Nephron progenitor cell (in vitro differentiated cells): ENCODE measurements at regions not wholly inside any gene's neighbourhood (a gene's known extent, or its start where the extent isn't known, plus 50 kb on each side); places are given as distances from the start of the nearest gene placed in this dataset.

Experiments used
- DNase-seq: peaks from one replicate; pipeline ENCODE4 v3.0.0; 2021
- H3K27ac Mint-ChIP-seq: 2 replicates; pipeline ENCODE4 v1.8.0; 2021; ENCODE audit warnings: mild to moderate bottlenecking, moderate library complexity, mixed read lengths
- H3K27me3 Mint-ChIP-seq: 2 replicates; pipeline ENCODE4 v1.8.0; 2021; ENCODE audit warnings: mild to moderate bottlenecking, low read depth, mixed read lengths; ENCODE audit not compliant: poor library complexity
- H3K36me3 Mint-ChIP-seq: 2 replicates; pipeline ENCODE4 v1.8.0; 2021; ENCODE audit warnings: low read depth, mixed read lengths
- H3K4me1 Mint-ChIP-seq: 2 replicates; pipeline ENCODE4 v1.8.0; 2021; ENCODE audit warnings: mixed read lengths
- H3K4me3 Mint-ChIP-seq: 2 replicates; pipeline ENCODE4 v1.8.0; 2021; ENCODE audit warnings: mild to moderate bottlenecking, moderate library complexity, mixed read lengths
- H3K9me3 Mint-ChIP-seq: 2 replicates; pipeline ENCODE4 v1.8.0; 2021; ENCODE audit warnings: mild to moderate bottlenecking, moderate library complexity, mixed read lengths
- CTCF ChIP-seq: fragments of 200-600 bp; sonication (generic); IDR thresholded peaks from 2 replicates; pipeline ENCODE4 v1.5.0; 2021; ENCODE audit warnings: antibody characterized with exemption

GRCh38 chr22:27087051-27087450, 429.7 kb downstream of the MIAT start:
- Mint-ChIP-seq H3K36me3 (no peaks in the 10 kb centered on the region), H3K27ac (no peak overlapping the region), H3K4me1 (no peaks in the 10 kb centered on the region), H3K4me3 (no peak overlapping the region), H3K9me3 (no peaks in the 10 kb centered on the region), H3K27me3 (peaks cover 52% of the 10 kb centered on the region)
- no peak for DNase-seq
- TF ChIP-seq CTCF = no peak

- H3K36me3 Mint-ChIP-seq = no peaks in the 10 kb centered on the region
- H3K27ac Mint-ChIP-seq = no peak overlapping the region
- no peak for DNase-seq
- no peak for TF ChIP-seq CTCF
- no peaks in the 10 kb centered on the region for H3K9me3 Mint-ChIP-seq
- H3K27me3 Mint-ChIP-seq = peaks cover 42% of the 10 kb centered on the region
- H3K4me3 Mint-ChIP-seq = no peak overlapping the region
- no peaks in the 10 kb centered on the region for H3K4me1 Mint-ChIP-seq
Observed at GRCh38 chr22:27088026-27088425, 430.6 kb downstream of the MIAT start.

DNA sequence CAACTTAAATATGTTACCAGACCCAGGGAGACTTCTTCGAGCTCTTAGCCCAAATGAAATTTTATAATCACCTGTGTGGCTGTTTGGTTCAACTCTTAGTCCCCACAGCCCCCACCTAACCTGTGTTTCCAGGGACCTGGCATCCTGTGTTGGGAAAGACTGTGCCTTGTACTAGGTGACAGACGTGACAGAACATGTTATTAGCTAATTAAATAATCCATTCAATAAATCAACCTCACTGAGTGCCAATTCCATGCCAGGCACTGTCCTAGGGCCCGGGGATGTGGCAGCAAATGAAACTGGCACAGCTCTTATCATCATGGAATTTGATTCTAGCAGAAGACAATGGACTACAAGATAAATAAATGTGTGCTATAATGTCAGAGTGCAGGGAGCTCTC, 431.9 kb downstream of the MIAT start:
- H3K27ac Mint-ChIP-seq = no peak overlapping the region
- TF ChIP-seq CTCF = no peak
- H3K36me3 Mint-ChIP-seq = no peaks in the 10 kb centered on the region
- H3K4me3 Mint-ChIP-seq = no peak overlapping the region
- DNase-seq = no peak
- H3K9me3 Mint-ChIP-seq = no peaks in the 10 kb centered on the region
- peaks cover 35% of the 10 kb centered on the region for H3K27me3 Mint-ChIP-seq
- no peaks in the 10 kb centered on the region for H3K4me1 Mint-ChIP-seq

GRCh38 chr22:27090611-27091011, 433.2 kb downstream of the MIAT start:
- Mint-ChIP-seq H3K36me3 (no peaks in the 10 kb centered on the region), H3K27ac (no peak overlapping the region), H3K27me3 (peaks cover 34% of the 10 kb centered on the region), H3K4me1 (no peaks in the 10 kb centered on the region), H3K4me3 (no peak overlapping the region), H3K9me3 (no peaks in the 10 kb centered on the region)
- no peak for DNase-seq
- no peak for TF ChIP-seq CTCF

GRCh38 chr22:27093422-27093821, 436.0 kb downstream of the MIAT start:
- H3K27me3 Mint-ChIP-seq = peaks cover 26% of the 10 kb centered on the region
- H3K9me3 Mint-ChIP-seq = no peaks in the 10 kb centered on the region
- H3K4me1 Mint-ChIP-seq = no peaks in the 10 kb centered on the region
- no peak overlapping the region for H3K27ac Mint-ChIP-seq
- DNase-seq = no peak
- no peak overlapping the region for H3K4me3 Mint-ChIP-seq
- H3K36me3 Mint-ChIP-seq = no peaks in the 10 kb centered on the region
- no peak for TF ChIP-seq CTCF

DNA sequence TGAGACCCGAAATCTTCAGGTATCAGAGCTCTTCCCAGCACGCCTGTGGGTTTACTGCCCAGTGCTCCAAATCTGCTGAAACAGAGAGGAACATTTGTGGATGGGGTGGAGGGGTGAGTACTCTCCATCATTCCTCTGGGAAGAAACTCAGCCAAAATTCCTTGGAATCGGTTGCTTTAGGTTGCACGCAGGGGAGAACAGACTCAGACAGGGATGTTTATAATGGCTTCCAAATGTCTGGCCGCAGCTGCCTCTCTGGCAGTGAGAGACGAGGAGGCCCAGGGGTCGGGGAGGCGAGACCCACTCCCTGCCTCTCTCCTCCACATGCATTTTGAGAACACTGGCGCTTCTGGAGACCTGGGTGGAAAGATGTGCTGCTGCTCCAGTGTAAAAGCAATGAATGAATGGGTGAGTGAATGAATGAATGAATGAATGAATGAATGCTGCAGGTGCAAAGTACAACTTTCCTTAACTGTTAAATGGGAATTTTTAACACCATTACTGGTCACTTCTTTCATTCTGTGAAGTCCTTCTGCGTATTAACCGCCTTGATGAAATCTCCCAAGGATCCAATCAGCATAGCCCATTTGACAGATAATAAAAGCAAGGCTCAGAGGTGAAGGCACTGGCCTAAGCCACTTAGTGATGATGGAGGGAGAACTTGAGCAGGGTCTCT, 437.4 kb downstream of the MIAT start:
- peaks cover 28% of the 10 kb centered on the region for H3K27me3 Mint-ChIP-seq
- TF ChIP-seq CTCF = no peak
- no peaks in the 10 kb centered on the region for H3K36me3 Mint-ChIP-seq
- H3K9me3 Mint-ChIP-seq = no peaks in the 10 kb centered on the region
- peaks cover 3% of the 10 kb centered on the region for H3K4me1 Mint-ChIP-seq
- H3K4me3 Mint-ChIP-seq = no peak overlapping the region
- DNase-seq = no peak
- no peak overlapping the region for H3K27ac Mint-ChIP-seq
